ENCODE measurements at regions not wholly inside any gene's neighbourhood (a gene's known extent, or its start where the extent isn't known, plus 50 kb on each side); places are given as distances from the start of the nearest gene placed in this dataset.
"Not testable (repeated sequence)": the region's sequence is repeated elsewhere in the genome, so short reads cannot be mapped to it uniquely, and the experiment has no call there.

DNA sequence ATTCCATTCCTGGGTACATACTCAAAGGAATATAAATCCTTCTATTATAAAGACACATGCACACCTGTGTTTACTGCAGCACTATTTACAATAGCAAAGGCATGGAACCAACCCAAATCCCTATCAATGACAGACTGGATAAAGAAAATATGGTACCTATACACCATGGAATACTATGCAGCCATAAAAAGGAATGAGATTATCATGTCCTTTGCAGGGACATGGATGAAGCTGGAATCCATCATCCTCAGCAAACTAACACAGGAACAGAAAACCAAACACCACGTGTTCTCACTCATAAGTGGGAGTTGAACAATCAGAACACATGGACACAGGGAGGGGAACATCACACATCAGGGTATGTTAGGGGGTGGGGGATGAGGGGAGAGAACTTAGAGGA lies 84.8 kb upstream of the LHX1 start:
- TF ChIP-seq, protein P1, sequence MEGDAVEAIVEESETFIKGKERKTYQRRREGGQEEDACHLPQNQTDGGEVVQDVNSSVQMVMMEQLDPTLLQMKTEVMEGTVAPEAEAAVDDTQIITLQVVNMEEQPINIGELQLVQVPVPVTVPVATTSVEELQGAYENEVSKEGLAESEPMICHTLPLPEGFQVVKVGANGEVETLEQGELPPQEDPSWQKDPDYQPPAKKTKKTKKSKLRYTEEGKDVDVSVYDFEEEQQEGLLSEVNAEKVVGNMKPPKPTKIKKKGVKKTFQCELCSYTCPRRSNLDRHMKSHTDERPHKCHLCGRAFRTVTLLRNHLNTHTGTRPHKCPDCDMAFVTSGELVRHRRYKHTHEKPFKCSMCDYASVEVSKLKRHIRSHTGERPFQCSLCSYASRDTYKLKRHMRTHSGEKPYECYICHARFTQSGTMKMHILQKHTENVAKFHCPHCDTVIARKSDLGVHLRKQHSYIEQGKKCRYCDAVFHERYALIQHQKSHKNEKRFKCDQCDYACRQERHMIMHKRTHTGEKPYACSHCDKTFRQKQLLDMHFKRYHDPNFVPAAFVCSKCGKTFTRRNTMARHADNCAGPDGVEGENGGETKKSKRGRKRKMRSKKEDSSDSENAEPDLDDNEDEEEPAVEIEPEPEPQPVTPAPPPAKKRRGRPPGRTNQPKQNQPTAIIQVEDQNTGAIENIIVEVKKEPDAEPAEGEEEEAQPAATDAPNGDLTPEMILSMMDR (tag by site-specific recombination; IDR thresholded peaks at IDR 0.05) = not testable (repeated sequence)
- TF ChIP-seq ZNF292 (tag by site-specific recombination; IDR thresholded peaks at IDR 0.05; ENCODE audit: borderline replicate concordance, low read depth) = not testable (repeated sequence)

All from HEK293 (cell line).